ENCODE measurements at regions not wholly inside any gene's neighbourhood (a gene's known extent, or its start where the extent isn't known, plus 50 kb on each side); places are given as distances from the start of the nearest gene placed in this dataset.

DNA sequence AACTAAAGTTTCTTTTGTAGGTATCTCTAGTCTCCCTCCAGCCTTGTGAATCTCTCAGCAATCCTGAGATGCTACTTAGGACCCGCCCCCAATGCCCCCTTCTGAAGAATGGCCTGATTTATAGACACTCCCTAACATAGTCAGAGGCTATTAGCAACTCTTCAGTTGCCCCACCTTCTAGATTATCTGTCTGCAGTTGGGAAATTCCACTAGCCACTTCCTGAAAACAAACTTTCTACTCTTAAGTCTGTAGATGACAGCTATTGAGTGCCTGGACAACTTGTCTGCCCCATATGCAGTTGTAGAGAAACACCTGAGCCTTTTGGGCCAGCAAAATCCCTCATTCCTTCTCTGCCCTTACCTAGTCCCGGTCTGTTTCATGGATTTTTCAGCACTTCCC, 188.2 kb upstream of the PREP start:
- ATAC-seq (ENCODE audit: low FRiP score) (no peak), DNase-seq (ENCODE audit: low spot score) (no peak)
- TF ChIP-seq, protein P1, sequence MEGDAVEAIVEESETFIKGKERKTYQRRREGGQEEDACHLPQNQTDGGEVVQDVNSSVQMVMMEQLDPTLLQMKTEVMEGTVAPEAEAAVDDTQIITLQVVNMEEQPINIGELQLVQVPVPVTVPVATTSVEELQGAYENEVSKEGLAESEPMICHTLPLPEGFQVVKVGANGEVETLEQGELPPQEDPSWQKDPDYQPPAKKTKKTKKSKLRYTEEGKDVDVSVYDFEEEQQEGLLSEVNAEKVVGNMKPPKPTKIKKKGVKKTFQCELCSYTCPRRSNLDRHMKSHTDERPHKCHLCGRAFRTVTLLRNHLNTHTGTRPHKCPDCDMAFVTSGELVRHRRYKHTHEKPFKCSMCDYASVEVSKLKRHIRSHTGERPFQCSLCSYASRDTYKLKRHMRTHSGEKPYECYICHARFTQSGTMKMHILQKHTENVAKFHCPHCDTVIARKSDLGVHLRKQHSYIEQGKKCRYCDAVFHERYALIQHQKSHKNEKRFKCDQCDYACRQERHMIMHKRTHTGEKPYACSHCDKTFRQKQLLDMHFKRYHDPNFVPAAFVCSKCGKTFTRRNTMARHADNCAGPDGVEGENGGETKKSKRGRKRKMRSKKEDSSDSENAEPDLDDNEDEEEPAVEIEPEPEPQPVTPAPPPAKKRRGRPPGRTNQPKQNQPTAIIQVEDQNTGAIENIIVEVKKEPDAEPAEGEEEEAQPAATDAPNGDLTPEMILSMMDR (IDR thresholded peaks at IDR 0.05), result no peak

DNA sequence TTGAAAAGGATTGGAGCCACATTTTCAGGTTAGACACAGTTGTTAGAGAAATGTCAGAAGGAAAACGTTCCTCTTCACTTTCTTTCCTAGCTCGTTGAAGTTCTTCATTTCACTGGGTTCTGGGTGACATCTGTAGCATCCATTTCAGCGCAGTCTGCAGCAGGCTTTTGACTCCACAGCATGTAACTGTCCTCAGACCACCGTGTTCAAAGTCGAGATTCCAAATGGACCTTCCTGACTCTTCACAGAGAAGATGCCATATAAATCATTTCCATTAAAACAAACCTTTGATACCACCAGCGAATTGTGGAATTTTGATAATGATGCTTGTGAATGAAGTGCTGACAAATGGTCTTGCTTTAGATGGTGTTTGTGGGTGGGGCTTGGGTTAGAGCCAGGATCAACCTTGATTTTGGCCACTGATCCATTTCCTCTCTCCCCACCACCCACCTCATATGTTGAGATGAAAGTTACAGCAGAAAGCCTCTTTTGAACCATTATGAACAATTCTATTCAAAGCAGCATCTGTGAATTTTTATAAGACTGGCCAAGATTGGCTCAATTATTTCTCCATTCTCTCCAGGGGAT, 185.3 kb upstream of the PREP start:
- ATAC-seq (ENCODE audit: low FRiP score), result no peak
- no peak for DNase-seq (ENCODE audit: low spot score)
- TF ChIP-seq, protein P1 (IDR thresholded peaks at IDR 0.05), result no peak

DNA sequence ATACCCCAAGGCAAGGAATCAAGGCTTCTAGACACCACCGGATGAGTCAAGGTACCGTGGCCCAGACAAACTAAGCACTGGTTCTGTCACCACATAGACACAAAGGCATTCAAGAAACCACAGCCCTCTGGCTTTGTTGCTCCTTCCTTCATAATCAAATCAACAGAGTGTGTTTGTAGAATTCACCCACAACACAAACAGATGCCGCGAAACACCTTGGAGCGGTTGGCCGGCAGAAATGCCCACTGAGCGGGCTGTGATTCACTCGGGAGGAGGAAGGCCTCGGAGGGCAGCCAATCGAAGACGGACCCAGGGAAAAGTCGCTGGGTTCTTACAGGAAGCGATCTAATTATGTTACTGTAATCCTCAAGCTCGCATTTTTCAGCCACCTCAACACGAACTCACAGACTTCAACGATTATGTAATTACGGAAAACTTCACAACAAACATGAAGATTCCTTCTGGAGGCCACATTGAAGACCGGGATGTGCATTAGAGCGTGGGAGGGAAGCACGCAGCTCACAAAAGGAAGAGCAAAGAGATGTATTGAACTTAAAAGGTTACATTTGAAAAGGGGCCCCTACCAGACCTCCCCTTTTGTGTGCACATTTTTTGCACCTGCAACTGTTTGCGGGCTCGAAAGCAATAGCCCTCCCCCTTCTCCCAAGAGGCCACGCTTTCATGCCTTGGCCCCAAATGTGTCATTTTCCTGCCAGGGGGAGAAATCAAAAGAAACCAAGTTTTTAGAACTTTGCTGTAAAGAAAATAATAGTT, 184.7 kb upstream of the PREP start:
- TF ChIP-seq, protein P1 (IDR thresholded peaks at IDR 0.05), result no peak
- DNase-seq (ENCODE audit: low spot score) (no peak), ATAC-seq (ENCODE audit: low FRiP score) (no peak)

DNA sequence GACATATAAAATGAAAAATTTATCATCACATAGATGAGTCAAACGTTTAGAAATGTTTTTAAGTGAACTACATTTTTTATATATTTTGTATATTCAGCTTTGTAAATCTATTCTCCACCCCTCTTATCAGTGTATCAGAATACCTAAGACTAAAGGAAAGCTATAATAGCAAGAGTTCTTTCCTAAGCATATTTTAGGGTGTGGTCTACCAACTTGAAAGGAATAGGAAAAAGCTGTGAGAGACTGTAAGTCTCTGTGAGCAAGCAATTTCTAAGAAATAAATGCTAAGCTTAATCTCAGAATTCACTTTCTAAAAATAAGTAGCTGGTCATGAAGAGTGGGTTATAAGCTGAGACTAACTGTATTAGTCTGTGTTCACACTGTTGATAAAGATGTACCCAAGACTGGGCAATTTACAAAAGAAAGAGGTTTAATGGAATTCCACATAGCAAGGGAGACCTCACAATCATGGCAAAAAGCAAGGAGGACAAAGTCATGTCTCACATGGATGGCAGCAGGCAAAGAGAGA, 175.4 kb upstream of the PREP start:
- TF ChIP-seq, protein P1 (IDR thresholded peaks at IDR 0.05), result no peak
- no peak for ATAC-seq (ENCODE audit: low FRiP score)
- DNase-seq (ENCODE audit: low spot score), result no peak

DNA sequence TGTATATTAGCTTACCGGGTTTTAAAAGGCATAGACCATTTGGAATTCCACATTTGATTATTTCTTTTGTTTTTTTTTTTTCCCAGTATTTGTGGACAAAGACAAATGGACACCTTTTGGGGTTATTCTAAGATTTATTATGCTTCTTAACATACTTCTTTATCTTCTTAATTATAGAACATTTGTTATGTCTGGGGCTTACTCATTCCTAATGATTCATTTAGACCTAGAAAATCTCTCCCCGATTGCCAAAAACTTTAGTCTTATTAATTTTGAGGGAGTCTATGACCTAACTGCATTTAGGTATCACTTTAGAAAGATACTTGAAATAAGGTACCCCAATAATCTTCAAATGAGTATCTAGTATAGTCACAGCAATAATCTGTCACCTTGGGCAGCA, 170.7 kb upstream of the PREP start:
- ATAC-seq (ENCODE audit: low FRiP score) (no peak), DNase-seq (ENCODE audit: low spot score) (no peak)
- TF ChIP-seq, protein P1 (IDR thresholded peaks at IDR 0.05), result no peak

DNA sequence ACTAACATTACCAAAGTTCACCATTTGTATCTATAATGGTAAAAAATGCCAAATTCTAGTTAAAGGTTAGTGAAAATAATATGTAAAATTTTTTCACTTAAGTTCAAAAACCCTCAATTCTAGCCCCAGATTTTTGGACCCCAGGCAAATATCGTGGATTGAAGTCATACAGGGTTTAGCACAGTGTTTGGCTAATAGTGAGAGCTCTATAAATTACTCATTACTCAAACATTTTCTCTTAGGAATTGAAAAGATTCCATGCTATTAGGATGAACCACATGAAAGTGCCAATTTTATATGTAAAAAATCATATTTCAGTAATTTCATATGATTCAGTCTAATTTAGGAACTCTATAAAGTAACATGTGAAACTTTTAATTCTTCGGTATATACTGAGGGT, 170.3 kb upstream of the PREP start:
- ATAC-seq (ENCODE audit: low FRiP score) (no peak), DNase-seq (ENCODE audit: low spot score) (no peak)
- TF ChIP-seq, protein P1 (IDR thresholded peaks at IDR 0.05), result no peak

DNA sequence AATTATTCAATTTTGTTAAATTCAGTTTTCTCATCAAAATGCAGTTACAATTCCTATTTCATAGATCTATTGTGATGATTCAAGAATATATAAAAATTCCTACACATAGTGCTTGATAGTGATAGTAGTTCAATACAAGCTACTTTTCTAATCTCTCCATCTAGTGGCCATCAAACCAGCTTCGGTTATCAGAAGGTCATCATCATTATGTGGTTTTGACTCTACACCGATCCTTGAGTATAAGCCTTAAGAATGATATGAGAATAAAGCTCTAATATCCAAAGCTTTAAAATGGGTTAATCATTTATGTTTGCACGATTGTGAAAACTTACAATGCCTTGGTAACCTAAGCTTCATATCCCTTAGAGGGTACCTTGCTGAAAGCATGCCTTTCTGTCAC, 167.5 kb upstream of the PREP start:
- DNase-seq (ENCODE audit: low spot score) (no peak), ATAC-seq (ENCODE audit: low FRiP score) (no peak)
- TF ChIP-seq, protein P1 (IDR thresholded peaks at IDR 0.05), result no peak

Data from omental fat pad (tissue), 3 donors.